GM18951 (cell line): ENCODE measurements at regions not wholly inside any gene's neighbourhood (a gene's known extent, or its start where the extent isn't known, plus 50 kb on each side); places are given as distances from the start of the nearest gene placed in this dataset.

Experiments
- POLR2A ChIP-seq: IDR thresholded peaks from 4 replicates; pipeline ENCODE4 v1.6.1; 2011; ENCODE audit warnings: mild to moderate bottlenecking; ENCODE audit not compliant: insufficient read length, insufficient read depth; ENCODE audit errors: extremely low read depth
- in situ Hi-C: fragments of 300-500 bp; cut with MboI; formaldehyde crosslinking; loops from one replicate; pipeline ENCODE4 v1.12.0; 2022; ENCODE audit warnings: low sequenced_read_pairs, mixed read lengths, inconsistent platforms; ENCODE audit not compliant: unreplicated experiment

- no peak for TF ChIP-seq POLR2A
- in situ Hi-C loops = no loop called here
Observed at GRCh38 chr3:113156816-113157333, 54.5 kb upstream of the BOC start.

DNA sequence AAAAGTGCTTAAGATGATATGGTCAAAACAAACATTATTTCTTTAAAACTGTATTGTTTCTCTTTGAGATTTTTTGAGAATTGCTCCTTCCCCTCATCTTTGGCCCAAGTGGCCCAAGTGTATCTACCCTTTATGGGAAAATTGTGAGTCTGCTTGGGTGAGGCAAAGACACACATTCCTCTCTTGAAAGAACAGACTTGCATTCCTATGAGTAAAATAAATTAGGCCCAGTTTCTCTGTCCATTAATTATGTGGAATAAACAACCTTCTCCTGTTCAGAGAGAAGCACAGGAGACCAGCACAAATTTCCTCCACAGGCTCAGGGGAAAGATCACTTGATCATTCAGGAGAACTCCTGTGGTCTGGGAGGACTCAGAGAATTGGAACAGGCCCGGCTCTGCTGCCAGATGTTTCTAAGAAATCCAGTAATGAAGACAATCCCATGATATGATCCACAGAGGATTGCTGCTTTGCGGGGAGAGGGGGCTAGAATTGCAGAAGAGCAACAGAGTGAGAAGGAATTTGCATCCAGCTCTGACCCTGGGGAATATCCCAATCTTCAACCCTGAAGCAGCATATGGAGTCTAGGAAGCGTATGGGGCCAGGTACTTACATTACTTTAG, 53.8 kb upstream of the BOC start:
- in situ Hi-C loops = no loop called here
- TF ChIP-seq POLR2A = no peak

GRCh38 chr3:113158171-113158570, 53.2 kb upstream of the BOC start:
- TF ChIP-seq POLR2A = no peak
- in situ Hi-C loops = no loop called here
